Stimulated activated CD4-positive, alpha-beta T cell treated with anti-CD3 and anti-CD28 coated beads, Interleukin-4, amount 100 ng/mL, for 1 hour (primary cell): ENCODE measurements at regions not wholly inside any gene's neighbourhood (a gene's known extent, or its start where the extent isn't known, plus 50 kb on each side); places are given as distances from the start of the nearest gene placed in this dataset.
"Not testable (repeated sequence)": the region's sequence is repeated elsewhere in the genome, so short reads cannot be mapped to it uniquely, and the experiment has no call there.

ENCODE experiments used
- DNase-seq: peaks from one replicate; pipeline ENCODE4 v3.0.0-alpha.2; 2020

DNA sequence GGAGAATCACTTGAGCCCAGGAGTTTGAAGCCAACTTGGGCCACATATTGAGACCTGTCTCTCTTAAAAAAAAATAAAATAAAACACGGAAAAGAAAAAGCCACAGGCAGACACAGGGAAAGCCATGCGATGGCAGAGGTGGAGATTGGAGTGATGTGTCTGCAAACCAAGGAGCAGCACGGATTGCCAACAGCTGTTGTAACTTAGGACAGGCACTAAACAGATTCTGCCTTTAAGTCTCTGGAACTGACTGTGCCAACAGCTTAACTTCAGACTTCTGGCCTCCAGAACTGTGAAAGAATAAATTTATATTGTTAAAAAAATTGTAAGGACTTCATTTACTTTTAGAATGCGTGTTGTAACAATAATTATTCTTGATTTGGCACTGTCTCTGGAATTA lies 318.5 kb upstream of the CHD1 start:
- DNase-seq = no peak

DNA sequence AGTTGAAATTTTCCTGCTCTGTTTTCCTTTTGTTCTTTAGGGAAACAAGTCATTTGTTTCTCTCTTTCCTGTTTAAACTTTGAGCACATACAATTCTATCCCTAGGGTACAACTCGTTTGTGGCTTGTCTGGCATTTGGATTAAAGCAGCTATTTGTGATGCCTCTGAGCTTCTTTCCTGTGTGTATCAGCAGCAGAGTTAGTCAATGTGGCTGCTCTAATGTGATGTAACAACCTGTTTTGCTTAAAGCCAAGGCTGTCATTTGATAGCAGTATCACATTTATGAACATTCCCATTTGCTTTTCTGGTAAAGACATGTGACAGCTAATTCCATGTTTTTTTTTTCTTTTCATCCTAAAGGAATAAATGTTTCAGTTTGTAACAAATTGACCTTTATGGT lies 314.3 kb upstream of the CHD1 start:
- no peak for DNase-seq

DNA sequence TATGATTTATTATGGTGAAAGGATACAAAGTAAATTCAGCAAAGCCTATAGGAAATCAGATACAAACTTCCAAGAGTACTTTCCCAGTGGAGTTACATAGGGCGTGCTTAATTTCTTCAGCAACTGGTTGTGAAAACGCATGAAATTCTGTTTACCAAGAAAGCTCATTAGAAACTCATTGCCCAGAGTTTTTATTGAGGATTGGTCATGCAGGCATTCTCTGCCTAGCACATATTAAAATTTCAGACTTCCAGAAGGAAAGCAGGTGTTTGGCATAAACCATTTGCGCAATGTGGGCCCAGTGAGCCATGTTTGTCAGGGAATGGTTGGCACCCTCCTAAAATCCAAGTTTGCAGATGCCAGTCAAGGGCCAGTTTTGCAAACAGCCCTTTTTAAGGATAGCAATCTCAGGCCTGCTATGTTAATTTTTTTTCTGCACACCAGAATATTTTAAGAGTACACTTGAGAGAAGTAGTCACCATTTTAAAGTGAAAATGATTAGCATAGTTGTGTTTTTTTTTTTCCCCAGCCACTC lies 311.1 kb upstream of the CHD1 start:
- DNase-seq = no peak

DNA sequence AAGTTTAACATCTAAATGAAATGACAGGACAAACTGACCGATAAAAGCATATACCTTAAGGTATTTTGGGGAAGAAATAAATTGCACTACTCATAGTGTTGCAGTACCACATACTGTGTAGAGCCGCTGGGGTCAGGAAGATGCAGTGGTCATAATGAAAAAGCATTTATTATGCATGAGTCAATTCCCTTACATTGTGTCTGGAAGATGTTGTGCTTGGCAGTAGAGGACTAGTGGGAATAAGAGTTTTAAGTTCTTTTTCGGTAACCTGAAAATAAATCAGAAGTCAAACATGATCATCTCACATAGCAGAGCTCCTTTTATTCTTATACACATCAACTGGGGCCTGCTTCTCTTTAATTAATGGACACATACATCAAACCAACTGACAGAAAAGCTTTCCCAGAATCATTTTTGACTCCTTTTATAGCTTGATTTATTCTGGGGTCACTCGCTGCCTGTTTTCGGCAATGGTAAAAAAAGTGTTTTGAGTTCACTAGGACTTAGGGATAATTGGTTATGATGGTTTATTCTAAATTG lies 262.5 kb upstream of the CHD1 start:
- no peak for DNase-seq

DNA sequence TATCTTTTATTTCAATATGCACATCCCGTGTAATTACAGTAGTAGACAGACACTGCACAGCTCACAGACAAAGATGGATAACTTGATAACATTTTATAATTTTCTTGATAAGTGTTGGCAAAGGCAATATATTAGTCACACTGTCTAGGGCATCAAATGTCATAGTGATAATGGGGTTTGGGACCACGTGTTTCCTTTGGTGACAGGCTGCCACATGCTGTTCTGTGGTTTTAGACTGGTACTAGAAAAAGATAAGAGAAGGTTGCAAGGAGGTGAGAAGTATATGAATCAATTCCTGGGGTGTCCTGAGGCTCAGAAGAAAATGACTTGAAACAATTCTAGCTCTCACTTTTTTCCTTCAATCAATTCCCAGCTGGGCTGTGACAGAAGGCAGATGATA lies 258.8 kb upstream of the CHD1 start:
- DNase-seq = no peak

DNA sequence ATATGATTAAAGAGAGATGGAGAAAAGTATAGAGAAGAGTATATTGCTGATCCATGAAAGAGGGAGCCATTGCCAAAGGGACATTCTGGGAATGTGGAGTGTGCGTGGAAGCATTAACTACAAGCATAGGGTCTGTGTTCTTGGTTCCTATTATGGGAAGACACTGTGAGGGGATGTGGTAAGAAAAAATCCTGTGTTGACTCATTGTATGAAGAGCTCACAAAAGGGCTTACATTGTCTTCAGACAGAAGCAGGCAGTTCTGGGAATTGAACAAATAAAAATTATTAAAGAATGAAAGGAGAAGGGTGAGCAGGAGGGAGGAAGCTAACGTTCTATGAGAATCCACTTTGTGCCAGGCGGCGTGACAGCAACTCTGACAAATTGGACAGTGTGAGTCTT lies 250.4 kb upstream of the CHD1 start:
- DNase-seq = no peak

DNA sequence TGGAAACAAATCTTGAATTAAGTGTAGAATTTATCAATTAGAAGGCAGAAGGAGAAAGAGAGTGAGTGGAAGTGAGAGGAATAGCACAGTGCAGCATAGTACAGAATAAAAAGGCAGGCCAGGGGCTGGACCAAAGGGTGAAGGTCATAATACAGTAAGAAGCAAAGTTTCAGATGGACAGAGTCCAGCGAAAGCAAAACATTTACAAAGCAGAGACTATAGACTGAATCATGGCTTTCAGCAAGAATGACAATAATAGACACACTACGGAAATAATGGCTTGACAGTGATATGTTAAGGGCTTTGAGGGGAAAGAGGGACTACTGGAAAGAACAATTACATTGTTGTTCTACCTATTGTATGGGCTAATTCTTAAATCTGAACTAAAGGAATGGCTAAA lies 249.0 kb upstream of the CHD1 start:
- no peak for DNase-seq

DNA sequence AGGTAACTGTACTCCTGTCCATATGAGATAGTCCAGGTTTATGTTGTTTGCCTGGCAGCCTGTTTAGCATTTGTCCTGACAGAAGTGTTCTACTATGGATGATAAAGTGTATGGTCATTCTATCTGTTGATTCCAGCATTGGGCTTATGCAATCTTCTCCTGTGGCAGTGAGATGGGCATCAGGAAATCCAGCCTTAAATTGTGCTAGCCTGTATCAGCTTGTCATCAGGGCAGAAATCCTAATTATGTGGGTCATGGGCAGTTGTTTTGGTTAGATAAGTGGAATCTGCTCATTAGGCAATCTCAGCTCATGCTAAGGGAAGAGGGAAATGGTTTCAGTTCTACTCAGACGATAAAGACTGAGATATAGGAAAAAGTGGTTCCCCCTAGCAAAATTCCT lies 247.4 kb upstream of the CHD1 start:
- no peak for DNase-seq

DNA sequence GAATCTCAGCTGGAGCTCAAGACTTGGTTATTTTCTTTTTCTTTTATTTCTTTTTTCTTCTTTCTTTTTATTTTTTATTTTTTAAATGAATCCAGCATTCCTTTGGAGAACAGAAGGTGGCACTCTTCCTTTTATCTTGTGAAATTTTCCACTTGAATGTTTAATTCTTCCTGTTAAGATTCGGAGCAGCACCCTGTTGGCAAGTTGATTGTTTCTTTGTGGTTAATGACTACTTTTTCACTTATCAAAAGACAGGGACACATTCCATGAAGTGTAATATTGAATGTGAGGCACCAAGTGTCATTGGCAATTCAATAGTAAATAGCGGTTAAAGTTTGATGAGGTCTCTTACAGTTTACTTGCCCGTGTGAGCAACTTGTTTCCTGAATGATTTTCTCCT lies 240.5 kb upstream of the CHD1 start:
- no peak for DNase-seq

DNA sequence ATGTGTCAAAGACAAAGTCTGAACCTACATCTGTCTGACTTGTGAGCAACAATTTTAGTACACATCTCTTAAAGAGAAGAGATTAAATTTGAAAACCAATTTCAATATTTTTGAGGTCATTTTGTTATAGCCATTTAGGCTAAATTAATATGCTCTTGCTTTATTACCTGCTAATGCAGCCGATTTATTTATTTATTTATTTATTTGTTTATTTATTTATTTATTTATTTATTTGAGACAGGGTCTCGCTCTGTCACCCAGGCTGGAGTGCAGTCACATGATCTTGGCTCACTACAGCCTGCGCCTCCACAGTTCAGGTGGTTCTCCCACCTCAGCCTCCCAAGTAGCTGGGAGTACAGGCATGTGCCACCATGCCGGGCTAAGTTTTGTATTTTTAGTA lies 232.7 kb upstream of the CHD1 start:
- not testable (repeated sequence) for DNase-seq

DNA sequence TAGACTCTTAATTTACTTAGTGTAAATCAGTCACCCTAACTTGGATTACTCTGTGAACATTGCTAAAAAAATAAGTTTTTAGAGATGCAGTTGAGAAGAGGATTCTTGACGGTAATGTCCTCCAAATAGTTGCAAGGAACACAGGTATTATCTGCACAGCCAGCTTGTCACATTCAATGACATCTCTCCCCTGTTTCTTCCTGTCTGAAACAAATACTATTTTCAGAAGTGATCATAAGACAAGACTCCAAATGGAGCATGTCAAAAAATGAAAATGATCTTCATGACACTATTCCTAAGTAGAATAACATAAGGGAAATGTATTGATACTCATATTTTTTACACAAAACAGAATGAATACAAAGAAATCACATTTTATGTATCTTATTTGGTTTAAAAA lies 227.9 kb upstream of the CHD1 start:
- DNase-seq = no peak

DNA sequence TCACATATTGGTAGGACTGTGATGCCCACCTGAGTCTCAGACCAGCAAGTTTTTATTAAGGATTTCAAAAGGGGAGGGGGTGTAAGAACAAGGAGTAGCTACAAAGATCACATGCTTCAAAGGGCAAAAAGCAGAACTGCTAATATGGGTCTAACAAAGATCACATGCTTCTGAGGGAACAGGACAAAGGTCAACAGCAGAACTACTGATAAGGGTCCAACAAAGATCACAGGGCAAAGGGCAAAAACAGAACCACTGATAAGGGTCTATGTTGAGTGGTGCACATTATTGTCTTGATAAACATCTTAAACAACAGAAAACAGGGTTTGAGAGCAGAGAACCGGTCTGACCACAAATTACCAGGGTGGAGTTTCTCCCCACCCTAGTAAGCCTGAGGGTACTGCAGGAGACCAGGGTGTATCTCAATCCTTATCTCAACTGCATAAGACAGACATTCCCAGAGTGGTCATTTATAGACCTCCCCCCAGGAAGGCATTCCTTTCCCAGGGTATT lies 214.5 kb upstream of the CHD1 start:
- DNase-seq = not testable (repeated sequence)

DNA sequence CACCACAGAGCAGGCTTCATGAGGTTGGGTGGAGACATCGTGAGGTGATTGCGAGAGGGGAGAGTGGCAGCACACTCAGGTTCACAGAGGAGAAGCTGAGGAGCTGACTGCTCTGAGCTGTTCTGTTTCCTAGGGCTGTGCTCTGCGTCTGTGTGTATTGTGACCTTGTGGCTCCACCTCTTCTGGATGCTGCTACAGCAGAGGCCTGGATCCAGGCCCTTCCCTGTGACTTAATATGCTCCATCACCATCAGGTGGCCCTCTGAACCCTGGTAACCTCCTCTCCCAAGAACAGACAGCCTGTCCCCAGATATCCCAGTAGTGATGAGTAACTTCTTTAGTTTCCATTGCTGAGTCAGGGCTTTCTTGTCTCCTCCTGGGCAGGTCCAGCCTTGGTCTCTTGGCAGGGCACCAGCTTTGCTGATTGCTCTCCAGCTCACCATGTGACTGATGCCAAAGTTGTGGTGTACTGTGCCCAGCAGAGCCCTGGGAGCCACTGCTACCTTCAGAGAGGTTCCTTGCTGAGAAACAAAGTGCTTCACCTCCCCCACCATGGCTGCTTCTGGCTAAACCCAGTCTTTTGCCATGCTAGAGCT lies 212.8 kb upstream of the CHD1 start:
- DNase-seq = no peak

DNA sequence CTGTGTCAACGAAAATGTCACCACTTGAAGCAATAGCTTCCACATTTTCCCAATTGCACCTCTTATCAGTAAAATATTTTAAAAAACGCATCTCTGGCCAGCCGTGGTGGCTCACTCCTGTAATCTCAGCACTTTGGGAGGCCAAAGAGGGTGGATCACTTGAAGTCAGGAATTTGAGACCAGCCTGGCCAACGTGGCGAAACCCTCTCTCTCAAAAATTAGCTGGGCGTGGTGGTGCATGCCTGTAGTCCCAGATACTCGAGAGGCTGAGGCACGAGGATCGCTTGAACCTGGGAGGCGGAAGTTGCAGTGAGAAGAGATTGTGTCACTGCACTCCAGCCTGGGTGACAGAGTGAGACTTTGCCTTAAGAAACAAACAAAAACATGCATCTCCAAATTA lies 210.1 kb upstream of the CHD1 start:
- no peak for DNase-seq

DNA sequence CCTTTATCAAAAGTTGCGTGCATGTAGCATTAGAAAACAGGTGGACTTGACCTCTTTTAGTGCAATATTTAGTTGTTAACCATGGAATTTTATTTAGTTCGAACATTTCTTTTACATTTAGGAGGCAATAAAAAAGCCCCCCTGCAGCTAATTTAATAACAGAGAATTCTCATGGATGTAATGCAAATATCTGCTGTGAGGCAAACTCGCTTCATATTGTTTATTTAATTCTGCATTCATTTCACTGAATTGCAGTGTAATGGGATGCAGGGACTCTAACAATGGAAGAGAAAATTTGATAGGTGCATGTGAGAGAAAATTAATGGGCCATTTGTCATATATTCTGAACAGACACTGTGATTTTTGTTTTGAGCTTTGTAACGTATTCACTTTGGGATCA lies 205.1 kb upstream of the CHD1 start:
- DNase-seq = no peak

DNA sequence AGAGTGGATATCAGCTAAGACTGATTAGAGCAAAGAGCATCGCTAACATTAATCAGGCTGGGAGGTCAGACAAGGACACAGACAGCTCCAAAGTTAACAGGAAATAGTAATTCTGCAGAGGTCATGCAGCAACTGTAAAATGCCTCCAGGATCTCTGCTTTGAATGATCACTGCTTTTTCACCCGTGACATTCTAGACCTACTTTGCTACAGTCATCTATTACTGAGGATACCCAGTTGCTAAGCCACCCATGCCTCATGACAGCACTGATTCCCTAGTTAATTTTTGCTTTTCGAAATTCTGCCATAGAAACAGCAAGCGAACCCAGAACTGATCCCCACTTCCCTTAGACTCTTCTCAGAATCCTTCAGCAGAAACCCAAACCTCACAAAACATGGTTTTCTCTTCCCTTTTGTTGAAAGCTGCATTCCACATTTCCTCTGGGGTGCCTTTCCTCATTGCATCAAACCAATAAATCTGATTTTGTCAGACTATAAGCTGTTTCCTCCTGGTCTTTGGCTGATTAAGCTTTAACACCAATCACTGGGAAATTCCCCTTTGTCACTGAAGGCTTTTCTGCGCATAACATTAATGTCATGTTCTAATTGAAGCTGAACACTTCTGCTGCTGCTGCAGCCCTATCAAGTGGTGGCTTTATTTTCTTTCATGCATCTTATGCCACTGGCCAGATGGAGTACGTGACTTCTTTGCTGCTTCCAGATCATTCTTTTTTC lies 201.1 kb upstream of the CHD1 start:
- no peak for DNase-seq

DNA sequence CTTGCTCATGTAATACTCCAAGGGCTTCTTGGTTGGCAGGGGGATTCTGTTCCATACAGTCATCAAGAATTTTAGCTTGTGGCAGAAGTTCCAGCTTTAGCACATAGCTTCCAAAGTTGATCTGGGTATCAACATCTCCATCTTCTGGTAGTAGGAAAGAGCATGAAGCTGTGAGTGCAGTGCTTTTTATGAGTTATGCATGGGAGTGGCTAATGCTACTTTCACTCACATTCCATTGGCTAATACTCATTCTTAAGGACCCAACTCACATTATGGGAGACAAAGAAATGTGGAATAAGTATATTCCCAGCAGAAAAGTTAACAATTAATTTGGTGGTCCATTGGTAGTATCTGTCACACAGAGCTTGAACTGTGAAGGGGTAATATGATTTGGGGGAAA lies 194.2 kb upstream of the CHD1 start:
- no peak for DNase-seq

DNA sequence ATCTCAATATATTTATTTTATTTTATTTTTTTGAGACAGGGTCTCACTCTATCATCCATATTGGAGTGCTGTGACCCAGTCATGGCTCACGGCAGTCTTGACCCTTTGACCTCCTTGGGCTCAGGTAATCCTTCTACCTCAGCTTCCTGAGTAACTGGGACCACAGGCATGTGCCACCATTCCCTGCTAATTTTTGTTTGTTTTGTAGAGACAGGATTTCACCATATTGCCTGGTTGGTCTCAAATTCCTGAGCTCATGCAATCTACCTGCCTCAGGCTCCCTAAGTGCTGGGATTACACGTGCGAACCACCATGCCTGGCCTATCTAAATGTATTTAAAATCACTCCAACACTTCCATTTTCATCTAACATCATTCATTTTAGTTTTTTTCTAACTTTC lies 190.5 kb upstream of the CHD1 start:
- no peak for DNase-seq

DNA sequence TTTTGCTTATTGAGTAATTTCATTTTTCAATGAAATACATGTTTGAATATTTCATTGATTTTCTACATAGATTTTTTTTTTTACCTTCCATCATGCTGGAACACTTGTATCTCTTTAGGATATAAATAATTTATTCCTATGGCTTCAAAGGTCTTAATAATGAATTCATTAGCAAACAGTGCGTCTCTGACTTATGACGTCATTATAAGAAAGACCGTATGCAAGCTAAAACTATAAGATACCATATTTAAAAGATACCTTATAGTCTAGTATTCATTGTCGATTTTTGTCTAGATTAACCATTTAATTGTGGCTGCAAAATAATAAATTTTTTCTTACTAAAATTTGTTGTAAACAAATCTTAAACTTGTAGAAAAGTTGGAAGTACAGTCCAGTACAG lies 187.7 kb upstream of the CHD1 start:
- no peak for DNase-seq

DNA sequence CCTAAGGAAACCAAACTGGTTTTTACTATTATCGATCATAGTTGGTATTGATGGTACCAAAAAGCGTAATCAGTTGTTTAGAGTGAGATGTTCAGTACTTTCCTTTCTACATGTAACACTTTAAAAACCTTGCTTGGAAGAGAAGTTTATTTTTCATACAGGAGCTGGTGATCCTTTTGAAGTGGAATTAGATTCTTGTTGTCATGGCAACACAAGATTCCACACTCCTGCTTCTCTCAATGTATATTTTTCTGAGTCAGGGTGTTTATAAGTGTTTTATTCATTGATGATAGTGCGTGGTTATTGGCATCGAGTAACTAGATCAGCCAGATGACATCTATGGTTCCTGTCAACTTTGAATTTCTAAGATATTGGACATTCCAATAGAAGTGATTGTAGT lies 181.1 kb upstream of the CHD1 start:
- no peak for DNase-seq

DNA sequence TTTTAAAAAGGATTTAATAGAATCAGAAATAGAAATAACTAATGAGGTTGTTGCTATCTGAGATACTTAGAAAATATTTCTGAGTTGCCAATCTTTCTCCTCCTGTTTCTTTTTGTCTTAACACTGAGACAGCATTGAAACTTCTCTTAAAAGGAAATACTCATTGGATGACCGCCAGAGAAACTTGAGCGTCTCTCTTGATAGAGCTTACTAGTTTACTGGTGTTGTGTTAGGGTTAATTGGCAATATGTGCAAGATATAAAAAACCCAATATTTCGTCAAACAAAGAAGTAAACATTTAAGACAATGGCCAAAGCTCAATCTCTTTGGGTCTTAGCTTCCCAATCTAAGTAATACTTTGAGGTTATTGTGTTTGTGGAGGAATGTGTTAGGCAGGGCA lies 176.4 kb upstream of the CHD1 start:
- no peak for DNase-seq

DNA sequence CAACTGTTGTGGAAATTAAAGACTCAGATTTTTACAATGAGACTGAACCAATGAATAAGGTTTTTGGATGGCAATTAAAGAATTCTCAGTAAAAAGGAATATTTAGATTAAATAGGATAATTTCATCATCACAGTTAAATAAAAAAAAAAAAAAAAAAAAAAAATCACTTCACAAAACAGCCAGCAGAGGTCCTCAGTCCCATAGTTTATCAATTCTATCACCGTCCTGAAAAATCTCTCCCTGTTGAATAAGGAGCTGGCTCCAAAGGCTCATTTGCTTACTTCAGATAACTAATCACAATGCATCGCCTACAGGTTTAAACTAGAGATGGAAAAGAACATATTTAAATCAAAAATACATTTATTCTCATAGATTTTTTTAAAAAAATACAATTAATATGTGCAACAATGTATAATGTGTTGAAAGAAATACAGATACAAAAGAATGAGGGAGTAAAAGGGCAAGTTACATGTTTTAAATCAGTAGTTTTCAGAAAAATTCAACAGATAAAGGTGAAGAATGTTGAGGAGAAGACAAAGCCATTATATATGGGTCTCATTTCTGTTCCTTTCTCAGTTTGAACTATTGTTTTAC lies 175.8 kb upstream of the CHD1 start:
- no peak for DNase-seq

DNA sequence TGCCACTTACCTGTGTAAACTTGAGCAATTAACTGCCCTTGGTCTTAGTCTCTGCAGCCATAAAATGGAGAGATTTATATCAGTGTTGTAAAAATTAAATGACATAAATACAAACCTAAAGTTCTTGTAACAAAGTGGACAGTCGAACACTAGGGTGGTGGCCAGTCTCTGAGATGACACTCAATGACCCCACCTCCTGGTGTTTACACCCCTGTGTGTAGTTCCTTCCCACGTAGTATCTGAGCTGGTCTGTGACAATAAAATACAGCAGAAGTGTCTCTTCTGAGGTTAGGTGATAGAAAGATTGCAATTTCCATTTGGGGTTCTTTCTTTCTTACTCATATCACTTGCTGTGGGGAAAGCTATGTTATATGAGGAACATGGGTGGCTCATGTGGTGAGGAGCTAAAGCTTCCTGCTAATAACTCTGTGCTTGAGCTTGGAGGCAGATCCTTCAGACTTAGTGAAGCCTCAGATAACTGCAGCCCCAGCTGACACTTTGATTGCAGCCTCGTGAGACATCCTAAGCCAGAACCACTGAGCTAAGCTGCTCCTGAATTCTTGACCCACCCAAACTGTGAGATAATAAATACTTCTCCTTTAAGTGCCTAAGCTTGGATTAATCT lies 173.4 kb upstream of the CHD1 start:
- DNase-seq = no peak

DNA sequence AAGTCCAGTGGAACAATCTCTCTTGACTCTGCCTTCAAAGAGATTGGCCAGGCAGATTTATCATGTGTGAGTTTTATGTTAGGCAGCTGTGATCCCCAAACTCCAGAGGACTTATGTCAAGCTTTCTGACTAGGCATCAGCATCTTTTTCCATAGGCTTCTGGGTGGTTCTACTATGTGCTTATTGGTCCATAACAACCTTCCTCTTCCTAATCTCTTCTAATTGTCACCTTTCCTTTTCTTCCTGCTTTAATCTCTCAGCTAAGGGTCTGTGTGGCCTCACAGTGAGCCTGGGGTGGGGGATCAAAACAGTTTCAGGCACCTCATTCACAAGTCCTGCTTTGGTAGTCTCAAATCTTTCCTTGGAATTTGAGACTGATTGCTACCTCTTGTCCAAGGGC lies 170.9 kb upstream of the CHD1 start:
- no peak for DNase-seq
